Activated naive CD4-positive, alpha-beta T cell treated with anti-CD3 and anti-CD28 coated beads, Interleukin-2, amount 50 U/mL, for 72 hours (primary cell): ENCODE measurements at regions not wholly inside any gene's neighbourhood (a gene's known extent, or its start where the extent isn't known, plus 50 kb on each side); places are given as distances from the start of the nearest gene placed in this dataset.

Source experiments
- ATAC-seq, 2 donors: fragments of 150-1000 bp; cut with Tn5 transposase; 2 replicates each; pipeline ENCODE4 v1.10.0; 2021; ENCODE audit warnings: mild to moderate bottlenecking in 2 of 2, moderate library complexity in 2 of 2
- DNase-seq, 2 donors: peaks; one replicate each; pipeline ENCODE4 v3.0.0; 2021 to 2022; ENCODE audit warnings: low spot score in 2 of 2
- H3K27ac Mint-ChIP-seq, 2 donors: one replicate each; pipeline ENCODE4 v1.8.0; 2022; ENCODE audit warnings: mild to moderate bottlenecking in 2 of 2, mixed read lengths in 2 of 2
- H3K36me3 Mint-ChIP-seq, 2 donors: one replicate each; pipeline ENCODE4 v1.8.0; 2022; ENCODE audit warnings: mixed read lengths in 2 of 2
- H3K9me3 Mint-ChIP-seq, 2 donors: one replicate each; pipeline ENCODE4 v1.8.0; 2022; ENCODE audit warnings: mixed read lengths in 2 of 2

DNA sequence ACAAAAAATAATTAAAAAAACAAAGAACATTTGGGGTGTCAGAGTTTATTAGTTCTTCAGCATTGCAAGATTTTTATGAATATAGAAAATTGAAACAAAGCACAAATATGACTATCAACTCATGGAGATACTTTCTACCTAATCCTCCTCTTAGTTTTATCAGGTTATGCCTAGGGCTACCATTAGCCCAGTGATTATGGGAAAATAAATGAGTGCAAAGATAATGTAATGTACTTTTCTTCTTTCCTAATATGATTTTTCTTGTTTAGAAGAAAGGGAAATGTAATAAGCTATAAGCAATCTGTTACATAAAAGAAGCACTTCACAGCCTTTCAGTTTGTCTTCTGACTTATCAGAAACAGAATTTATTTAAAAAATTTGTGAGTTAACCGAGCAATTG lies 676.8 kb downstream of the SORCS1 start:
- ATAC-seq (no peak), DNase-seq (no peak)
- Mint-ChIP-seq H3K9me3 (peaks cover 3 to 5% of the 10 kb centered on the region in 2 donors), H3K27ac (no peak overlapping the region), H3K36me3 (no peaks in the 10 kb centered on the region)

DNA sequence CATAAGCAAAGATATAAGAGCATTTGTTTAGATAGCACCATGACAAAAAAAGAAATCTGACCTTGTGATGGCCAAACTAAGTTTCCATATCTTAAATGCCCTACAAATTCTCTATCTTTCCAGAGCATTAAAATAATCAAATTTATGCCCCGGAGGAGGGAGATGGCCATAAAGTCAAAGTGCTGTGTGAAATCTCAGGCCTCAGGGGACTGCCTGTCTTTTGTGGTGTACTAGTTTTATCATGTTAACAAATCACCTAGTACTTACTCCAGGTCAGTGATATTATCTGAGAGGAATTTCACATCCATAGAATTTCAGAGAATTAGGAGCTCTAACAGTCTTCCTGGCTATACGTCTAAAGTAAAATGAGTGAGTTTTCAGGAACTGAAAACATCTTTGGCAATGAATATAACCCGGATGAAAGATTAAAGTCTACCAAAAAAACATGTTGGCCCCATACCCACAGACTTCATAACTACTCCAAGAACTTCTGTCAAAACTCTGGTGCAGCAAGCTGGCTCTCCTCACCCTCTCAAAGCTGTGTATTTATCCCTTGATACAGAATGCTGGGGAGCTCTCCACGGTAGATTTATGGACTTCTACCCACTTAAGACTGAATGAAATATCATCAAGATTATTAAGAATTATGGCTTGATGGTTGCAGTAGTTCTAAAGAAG lies 682.8 kb downstream of the SORCS1 start:
- H3K9me3 Mint-ChIP-seq: peaks cover 13 to 24% of the 10 kb centered on the region in 2 donors
- H3K36me3 Mint-ChIP-seq: no peaks in the 10 kb centered on the region
- H3K27ac Mint-ChIP-seq: no peak overlapping the region
- DNase-seq (no peak), ATAC-seq (no peak)

DNA sequence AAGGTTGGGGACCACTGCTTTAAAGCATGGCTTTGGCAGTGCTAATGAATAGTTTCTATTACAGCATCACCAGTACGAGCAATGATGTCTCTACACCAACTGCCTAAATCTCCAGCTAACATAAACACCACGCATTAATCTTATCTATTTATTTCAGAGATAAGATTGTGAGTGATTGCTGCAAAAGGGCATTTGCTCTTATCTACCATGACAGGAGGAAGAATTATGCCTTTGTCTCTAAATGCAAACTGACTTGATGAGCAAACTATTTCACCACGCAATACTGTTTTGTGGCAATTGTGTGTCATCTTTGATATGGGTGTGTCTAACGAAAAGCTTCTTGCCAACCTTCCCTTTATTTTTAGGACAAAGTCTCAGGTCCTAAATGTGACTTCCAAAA lies 684.9 kb downstream of the SORCS1 start:
- no peak for DNase-seq
- Mint-ChIP-seq H3K9me3 (peaks cover 11 to 24% of the 10 kb centered on the region in 2 donors), H3K36me3 (no peaks in the 10 kb centered on the region), H3K27ac (no peak overlapping the region)
- no peak for ATAC-seq

DNA sequence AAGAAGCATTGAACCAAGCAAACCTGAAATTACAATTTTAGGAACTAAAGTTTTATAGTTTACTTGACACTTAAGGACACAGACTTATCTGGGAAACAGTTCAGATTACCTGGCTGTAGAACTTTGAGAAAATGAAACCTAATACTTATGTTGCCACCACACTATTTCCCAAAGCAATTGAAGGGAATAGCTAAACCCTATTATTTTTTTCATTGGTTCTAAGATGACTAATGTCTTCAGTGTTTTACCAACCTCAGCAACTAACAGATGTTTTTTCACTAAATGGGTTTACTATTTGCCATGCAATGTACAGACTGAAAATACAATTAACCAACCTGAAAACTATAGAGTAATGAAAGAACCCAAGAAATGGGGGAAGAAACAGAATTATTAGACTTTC lies 689.6 kb downstream of the SORCS1 start:
- ATAC-seq: no peak
- Mint-ChIP-seq H3K27ac (no peak overlapping the region), H3K9me3 (peaks cover 17 to 26% of the 10 kb centered on the region in 2 donors), H3K36me3 (peaks cover 0 to 3% of the 10 kb centered on the region in 2 donors)
- DNase-seq: no peak

DNA sequence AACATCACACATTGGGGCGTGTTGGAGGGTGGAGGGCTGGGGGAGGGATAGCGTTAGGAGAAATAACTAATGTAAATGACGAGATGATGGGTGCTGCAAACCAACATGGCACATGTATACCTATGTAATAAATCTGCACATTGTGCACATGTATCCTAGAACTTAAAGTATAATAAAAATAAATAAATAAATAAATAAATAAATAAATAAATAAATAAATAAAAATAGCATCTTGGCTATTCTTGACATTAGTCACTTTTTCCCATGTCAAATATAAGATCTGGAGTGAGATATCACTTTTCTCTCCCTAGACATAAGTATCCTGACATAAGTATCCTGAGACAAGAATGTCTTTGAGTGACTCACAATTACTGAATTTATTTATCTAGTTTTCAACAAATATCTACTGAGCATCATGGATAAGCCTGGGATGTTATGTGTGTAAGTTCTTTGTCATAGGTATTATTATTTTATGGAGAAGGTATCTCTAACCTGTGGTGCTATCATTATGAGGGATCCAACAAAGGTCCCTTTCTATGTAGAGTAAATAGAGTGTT lies 691.3 kb downstream of the SORCS1 start:
- no peak for ATAC-seq
- H3K36me3 Mint-ChIP-seq: peaks cover 0 to 10% of the 10 kb centered on the region in 2 donors
- H3K9me3 Mint-ChIP-seq: peaks cover 25 to 36% of the 10 kb centered on the region in 2 donors

DNA sequence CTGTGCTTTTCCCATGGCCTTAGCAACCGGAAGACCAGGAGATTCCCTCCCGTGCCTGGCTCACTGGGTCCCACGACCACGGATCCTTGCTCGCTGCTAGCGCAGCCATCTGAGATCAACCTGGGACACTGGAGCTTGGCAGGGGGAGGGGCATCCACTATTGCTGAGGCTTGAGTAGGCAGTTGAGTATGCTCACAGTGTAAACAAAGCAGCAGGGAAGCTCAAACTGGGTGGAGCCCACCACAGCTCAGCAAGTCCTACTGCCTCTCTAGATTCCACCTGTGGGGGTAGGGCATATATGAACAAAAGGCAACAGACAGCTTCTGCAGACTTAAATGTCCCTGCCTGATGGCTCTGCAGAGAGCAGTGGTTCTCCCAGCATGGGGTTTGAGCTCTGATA lies 697.0 kb downstream of the SORCS1 start:
- Mint-ChIP-seq H3K36me3 (peaks cover 0 to 15% of the 10 kb centered on the region in 2 donors), H3K27ac (no peak overlapping the region), H3K9me3 (peaks cover 42 to 49% of the 10 kb centered on the region in 2 donors)
- ATAC-seq (no peak), DNase-seq (no peak)

More for the DNA sequence above, 691.3 kb downstream of the SORCS1 start:
- no peak for DNase-seq
- no peak overlapping the region for H3K27ac Mint-ChIP-seq

DNA sequence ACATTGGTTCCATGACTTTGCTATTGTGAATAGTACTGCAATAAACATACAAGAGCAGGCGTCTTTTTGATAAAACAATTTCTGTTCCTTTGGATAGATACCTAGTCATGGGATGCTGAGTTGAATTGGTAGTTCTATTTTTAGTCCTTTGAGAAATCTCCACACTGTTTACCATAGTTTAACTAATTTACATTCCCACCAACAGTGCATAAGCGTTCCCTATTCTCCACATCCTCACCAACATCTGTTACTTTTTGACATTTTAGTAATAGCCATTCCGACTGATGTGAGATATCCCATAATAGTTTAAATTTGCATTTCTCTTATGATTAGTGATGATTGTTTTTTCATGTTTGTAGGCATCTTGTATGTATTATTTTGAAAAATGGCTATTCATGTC lies 707.0 kb downstream of the SORCS1 start:
- H3K9me3 Mint-ChIP-seq: peaks cover 10 to 11% of the 10 kb centered on the region in 2 donors
- DNase-seq (no peak), ATAC-seq (no peak)
- peaks cover 0 to 4% of the 10 kb centered on the region in 2 donors for H3K36me3 Mint-ChIP-seq
- no peak overlapping the region for H3K27ac Mint-ChIP-seq

DNA sequence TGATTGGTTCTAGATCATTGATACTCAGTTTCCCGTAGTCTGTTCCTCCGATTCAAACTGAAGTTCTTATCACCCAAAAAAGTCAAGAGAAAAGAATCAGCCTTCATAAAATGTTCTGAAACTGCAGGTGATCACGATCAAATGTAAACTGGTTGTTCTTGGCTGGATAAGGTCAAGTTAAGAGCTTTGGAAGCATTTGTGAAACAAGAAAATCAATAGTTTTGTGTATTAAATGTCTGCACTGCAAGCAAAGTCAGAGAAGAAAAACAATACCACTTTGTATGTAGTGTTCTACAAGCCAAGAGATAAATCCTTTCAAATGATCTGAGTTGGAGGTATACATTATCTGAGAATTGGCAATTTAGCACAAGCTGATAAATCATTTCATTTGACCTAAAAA lies 710.3 kb downstream of the SORCS1 start:
- no peak overlapping the region for H3K27ac Mint-ChIP-seq
- DNase-seq (no peak), ATAC-seq (no peak)
- H3K9me3 Mint-ChIP-seq: no peaks in the 10 kb centered on the region
- no peaks in the 10 kb centered on the region for H3K36me3 Mint-ChIP-seq

DNA sequence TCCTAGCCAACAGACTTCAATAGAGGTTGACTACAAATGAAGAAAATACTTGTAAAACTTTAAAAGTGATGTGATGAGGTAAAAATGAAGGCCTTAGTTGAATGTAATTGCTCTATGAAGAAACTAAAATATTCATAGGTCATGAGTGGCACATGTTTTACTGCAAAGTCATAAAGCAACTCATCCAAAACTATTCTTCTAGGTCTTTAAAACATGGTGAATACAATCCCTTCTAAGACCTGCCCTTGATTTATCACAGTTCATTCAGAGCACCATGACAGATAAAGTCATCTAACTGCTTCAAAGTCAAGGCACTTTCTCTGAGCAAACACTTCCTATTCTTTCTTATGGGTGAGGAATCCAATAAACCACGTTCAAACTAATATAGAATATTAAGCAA lies 713.5 kb downstream of the SORCS1 start:
- Mint-ChIP-seq H3K9me3 (peaks cover 5 to 12% of the 10 kb centered on the region in 2 donors), H3K36me3 (no peaks in the 10 kb centered on the region), H3K27ac (no peak overlapping the region)
- DNase-seq (no peak), ATAC-seq (no peak)

DNA sequence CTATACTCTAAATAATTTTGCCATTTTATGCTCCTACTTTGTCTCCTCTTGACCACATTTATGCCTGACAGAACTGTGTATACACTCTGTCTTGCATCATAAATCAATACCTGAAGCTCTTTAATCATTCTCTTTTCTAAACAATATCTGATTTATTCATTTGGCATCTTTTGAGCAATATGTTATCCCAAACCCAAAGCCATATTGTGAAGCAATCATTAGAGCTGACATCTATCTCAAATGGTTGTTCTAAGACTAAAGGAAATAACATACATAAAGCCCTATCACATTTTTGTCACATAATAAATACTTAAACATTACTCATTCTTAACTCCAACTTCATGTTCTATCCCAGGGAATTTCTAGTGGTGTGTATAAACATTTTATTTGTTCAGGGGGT lies 717.6 kb downstream of the SORCS1 start:
- Mint-ChIP-seq H3K9me3 (peaks cover 5 to 25% of the 10 kb centered on the region in 2 donors), H3K27ac (no peak overlapping the region), H3K36me3 (no peaks in the 10 kb centered on the region)
- ATAC-seq (no peak), DNase-seq (no peak)

DNA sequence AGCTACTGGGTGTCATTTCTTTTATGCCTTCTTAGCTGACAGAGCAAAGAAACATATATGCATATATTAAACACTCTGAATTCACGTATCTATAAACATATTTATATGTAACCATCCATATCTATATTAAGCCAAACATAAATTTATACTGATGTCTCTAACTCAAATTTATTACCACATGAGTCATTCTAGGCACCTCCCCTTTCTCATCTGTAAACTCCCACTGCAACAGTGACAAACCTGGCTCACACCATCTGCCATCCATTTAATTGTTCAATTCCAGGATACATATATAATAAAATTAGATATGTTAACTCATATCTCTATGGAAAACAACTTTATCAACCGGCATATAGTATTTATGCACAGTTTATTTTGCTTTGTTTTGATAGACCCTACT lies 722.3 kb downstream of the SORCS1 start:
- Mint-ChIP-seq H3K36me3 (no peaks in the 10 kb centered on the region), H3K9me3 (peaks cover 5 to 18% of the 10 kb centered on the region in 2 donors), H3K27ac (no peak overlapping the region)
- DNase-seq (no peak), ATAC-seq (no peak)

DNA sequence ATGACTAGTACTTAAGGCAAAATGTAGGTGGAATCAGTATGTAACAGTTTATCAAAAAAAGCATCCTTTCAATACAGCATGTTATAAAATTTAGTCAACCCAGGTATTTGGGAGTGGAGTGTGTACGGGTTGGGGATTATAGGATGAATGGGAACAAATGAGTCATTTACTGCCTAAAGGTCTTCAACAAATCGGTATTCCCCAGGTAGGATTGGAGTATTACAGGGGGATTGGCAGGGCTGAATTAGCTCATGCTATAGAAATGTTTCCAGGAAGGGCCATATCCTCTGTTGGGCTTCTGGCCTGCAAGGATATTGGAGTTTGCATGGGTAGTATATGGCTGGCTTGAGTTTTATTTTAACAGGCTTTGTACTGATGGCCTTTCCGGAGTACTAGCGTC lies 723.7 kb downstream of the SORCS1 start:
- DNase-seq: no peak
- Mint-ChIP-seq H3K36me3 (no peaks in the 10 kb centered on the region), H3K9me3 (peaks cover 0 to 10% of the 10 kb centered on the region in 2 donors), H3K27ac (no peak overlapping the region)
- ATAC-seq: no peak

DNA sequence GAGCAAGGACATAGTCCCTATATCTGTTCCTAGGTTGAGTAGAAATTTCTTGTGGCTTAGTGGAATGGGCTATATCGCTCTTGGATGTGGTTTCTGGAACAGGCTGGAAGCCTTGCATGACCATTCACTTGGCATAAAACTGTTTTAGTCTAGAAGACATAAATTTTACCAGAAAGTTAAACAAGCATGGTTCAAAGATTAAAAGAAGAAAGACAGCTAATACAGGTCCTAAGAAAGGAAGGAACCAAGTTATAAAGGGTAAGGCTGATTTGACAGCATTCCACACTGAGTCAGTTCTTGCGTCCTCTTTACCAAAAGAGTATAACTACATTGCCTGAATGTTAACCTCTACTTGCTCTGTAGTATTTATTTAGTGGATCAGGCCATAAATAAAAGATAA lies 724.2 kb downstream of the SORCS1 start:
- Mint-ChIP-seq H3K36me3 (no peaks in the 10 kb centered on the region), H3K27ac (no peak overlapping the region), H3K9me3 (peaks cover 0 to 9% of the 10 kb centered on the region in 2 donors)
- no peak for ATAC-seq
- no peak for DNase-seq

DNA sequence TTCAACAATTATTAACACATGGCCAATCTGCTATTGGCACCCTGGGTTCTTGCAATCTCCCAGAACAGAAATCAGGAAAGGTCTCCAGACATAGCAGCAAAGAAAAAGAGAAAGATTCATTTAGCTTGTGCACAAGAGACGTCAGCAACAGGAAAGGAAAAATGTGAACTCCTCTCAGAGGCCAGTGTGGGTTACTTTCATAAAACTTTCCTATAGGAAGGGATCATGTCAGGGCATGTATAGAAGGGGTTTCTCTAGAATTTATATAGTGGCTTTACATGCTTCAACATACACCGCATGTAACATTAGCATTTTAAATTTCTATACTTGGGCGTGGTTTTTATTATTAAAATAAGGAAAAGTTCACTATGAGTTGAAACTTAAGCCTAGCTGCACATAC lies 725.1 kb downstream of the SORCS1 start:
- Mint-ChIP-seq H3K9me3 (peaks cover 0 to 4% of the 10 kb centered on the region in 2 donors), H3K27ac (no peak overlapping the region), H3K36me3 (no peaks in the 10 kb centered on the region)
- ATAC-seq (no peak), DNase-seq (no peak)

DNA sequence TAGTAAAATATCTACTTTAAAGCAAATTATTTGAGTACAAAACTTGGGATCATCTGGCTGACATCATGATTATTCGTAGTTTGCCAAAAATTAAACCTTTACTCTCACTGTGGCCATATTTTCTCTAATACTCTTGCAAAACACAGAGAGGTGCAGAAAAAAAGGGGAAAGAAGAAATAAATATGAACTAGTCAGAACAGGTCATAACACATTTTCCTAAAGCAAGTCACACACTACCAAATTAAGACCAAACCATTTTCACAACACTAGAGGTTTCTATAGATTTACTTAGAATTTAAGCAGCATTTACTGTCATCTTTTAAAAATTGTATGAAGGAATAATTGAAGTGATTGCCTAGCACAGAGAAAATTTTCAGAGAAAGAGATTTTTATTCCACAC lies 726.1 kb downstream of the SORCS1 start:
- no peak for DNase-seq
- peaks cover 0 to under 1% of the 10 kb centered on the region in 2 donors for H3K9me3 Mint-ChIP-seq
- H3K27ac Mint-ChIP-seq: no peak overlapping the region
- no peak for ATAC-seq
- H3K36me3 Mint-ChIP-seq: no peaks in the 10 kb centered on the region

DNA sequence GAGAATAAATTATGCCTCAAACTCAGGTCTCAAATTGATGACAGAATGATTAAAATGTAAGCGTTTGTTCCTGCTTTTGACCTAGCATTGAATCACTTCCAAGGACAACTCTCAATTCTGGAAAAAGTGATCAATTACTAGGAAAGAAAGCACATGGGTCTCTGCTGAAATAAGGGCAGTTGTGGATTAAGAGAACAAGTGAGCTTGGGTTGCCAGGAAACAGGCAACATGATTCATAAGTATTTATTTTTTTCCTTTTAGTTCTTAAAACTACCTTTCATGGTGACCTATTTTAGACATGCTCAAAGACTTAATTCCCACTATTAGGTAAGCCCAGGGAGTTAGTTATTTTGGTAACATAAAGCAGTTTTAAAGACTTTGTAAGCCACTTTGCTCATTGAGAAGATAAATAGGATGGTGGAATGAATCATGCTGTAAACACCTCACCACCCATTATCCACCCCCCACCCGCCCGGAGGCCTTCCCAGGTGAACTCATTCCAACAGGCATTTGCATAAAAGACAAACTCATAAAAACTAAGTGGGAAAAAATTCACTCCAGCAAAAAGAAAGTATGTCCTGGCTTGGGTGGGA lies 728.3 kb downstream of the SORCS1 start:
- no peaks in the 10 kb centered on the region for H3K36me3 Mint-ChIP-seq
- ATAC-seq (no peak), DNase-seq (no peak)
- H3K9me3 Mint-ChIP-seq: no peaks in the 10 kb centered on the region
- no peak overlapping the region for H3K27ac Mint-ChIP-seq

DNA sequence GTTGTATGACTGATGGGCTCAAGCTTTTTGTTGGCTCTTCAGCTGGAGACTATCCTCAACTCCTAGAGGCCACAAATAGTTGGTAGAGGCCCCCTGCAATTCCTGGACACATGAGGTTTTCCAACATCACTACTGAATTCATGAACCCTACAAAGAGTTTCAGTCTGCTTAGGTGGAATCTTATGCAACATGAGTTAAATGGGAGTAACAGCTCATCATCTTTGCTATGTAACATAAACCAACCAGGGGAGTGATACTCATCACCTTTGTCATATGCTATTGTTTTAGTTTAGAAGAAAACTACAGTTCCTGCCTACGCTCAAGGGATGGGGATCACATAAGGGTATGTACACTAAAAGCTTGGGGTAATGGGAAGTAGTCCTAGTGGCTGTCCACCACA lies 729.4 kb downstream of the SORCS1 start:
- Mint-ChIP-seq H3K36me3 (no peaks in the 10 kb centered on the region), H3K9me3 (no peaks in the 10 kb centered on the region), H3K27ac (no peak overlapping the region)
- no peak for ATAC-seq
- no peak for DNase-seq

DNA sequence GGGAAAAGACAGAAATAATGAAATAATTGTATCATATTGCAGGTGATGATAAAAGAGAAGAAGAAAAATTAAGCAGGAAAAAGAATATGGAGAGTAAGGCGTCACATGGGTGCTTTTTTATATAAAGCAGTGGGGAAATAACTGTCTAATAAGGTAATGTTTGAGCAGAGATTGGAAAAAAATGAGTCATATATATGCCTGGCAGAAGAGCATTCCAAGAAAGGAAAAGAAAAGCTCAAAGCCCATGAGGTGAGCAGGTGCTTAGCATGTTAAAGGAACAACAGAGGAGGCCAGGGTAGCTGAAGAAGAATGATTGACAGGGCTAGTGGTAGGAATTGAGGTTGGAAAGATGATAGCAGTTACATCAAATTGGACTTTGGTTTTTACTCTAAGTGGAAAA lies 739.5 kb downstream of the SORCS1 start:
- ATAC-seq: no peak
- Mint-ChIP-seq H3K27ac (no peak overlapping the region), H3K36me3 (no peaks in the 10 kb centered on the region)

More for the DNA sequence above, 739.5 kb downstream of the SORCS1 start:
- DNase-seq: no peak
- H3K9me3 Mint-ChIP-seq: peaks cover 6 to 15% of the 10 kb centered on the region in 2 donors
